Peyer's patch (tissue), 4 donors: ENCODE measurements at regions not wholly inside any gene's neighbourhood (a gene's known extent, or its start where the extent isn't known, plus 50 kb on each side); places are given as distances from the start of the nearest gene placed in this dataset.

Experiments
- DNase-seq, 3 donors: peaks; one replicate each; pipeline ENCODE4 v3.0.0-alpha.2; 2017 to 2019
- H3K27ac ChIP-seq, 4 donors: fragments of 200-600 bp; sonication (generic); one replicate each; pipeline ENCODE4 v1.5.1; 2016 to 2019
- H3K27me3 ChIP-seq, 2 donors: fragments of 200-600 bp; sonication (generic); one replicate each; pipeline ENCODE4 v1.5.1; 2019
- H3K36me3 ChIP-seq, 3 donors: fragments of 200-600 bp; sonication (generic); one replicate each; pipeline ENCODE4 v1.5.1; 2016 to 2019
- H3K4me1 ChIP-seq, 4 donors: fragments of 200-600 bp; sonication (generic); one replicate each; pipeline ENCODE4 v1.5.1; 2016 to 2019
- H3K4me3 ChIP-seq, 4 donors: fragments of 200-600 bp; sonication (generic); 1 replicate in 3 of 4; 2 replicates in 1 of 4; pipeline ENCODE4 v1.5.1; 2016 to 2019; ENCODE audit warnings: mild to moderate bottlenecking in 1 of 4
- H3K9me3 ChIP-seq, 4 donors: fragments of 200-600 bp; sonication (generic); one replicate each; pipeline ENCODE4 v1.5.1; 2016 to 2019; ENCODE audit warnings: mild to moderate bottlenecking in 1 of 4
- CTCF ChIP-seq, 6 experiments: fragments of 450-650 bp in 4 of 6; fragments of 200-600 bp in 2 of 6; sonication (generic) in 1 of 6; IDR thresholded peaks; one replicate each; pipeline ENCODE4 v1.5.1; 2017 to 2019; ENCODE audit warnings: antibody characterized with exemption in 6 of 6, mild to moderate bottlenecking in 3 of 6, moderate library complexity in 1 of 6
- POLR2A ChIP-seq, 2 donors: fragments of 450-650 bp; IDR thresholded peaks; one replicate each; pipeline ENCODE4 v1.5.1; 2017; ENCODE audit warnings: antibody characterized with exemption in 2 of 2, mild to moderate bottlenecking in 2 of 2, moderate library complexity in 2 of 2

GRCh38 chr7:57327081-57327480 is 122.9 kb upstream of the ZNF716 start:
- TF ChIP-seq CTCF (IDR thresholded peaks at IDR 0.05) (no peak), POLR2A (IDR thresholded peaks at IDR 0.05) (no peak)
- no peak overlapping the region for H3K4me3 ChIP-seq
- H3K36me3 ChIP-seq, result no peaks in the 10 kb centered on the region
- no peaks in the 10 kb centered on the region for H3K27me3 ChIP-seq
- H3K27ac ChIP-seq, result no peak overlapping the region
- no peak for DNase-seq
- no peaks in the 10 kb centered on the region for H3K4me1 ChIP-seq
- peaks cover 0 to 17% (median 3%) of the 10 kb centered on the region in 4 donors for H3K9me3 ChIP-seq

- Histone ChIP-seq H3K4me1 (no peaks in the 10 kb centered on the region), H3K27me3 (no peaks in the 10 kb centered on the region), H3K27ac (no peak overlapping the region), H3K9me3 (peaks cover 0 to 18% (median 3%) of the 10 kb centered on the region in 4 donors), H3K4me3 (no peak overlapping the region), H3K36me3 (no peaks in the 10 kb centered on the region)
- TF ChIP-seq POLR2A (IDR thresholded peaks at IDR 0.05), result no peak
- TF ChIP-seq CTCF (IDR thresholded peaks at IDR 0.05), result no peak
- no peak for DNase-seq
These were observed 121.5 kb upstream of the ZNF716 start for GRCh38 chr7:57328457-57328856.

GRCh38 chr7:57328963-57329362 is 121.0 kb upstream of the ZNF716 start:
- TF ChIP-seq POLR2A (IDR thresholded peaks at IDR 0.05) (no peak), CTCF (IDR thresholded peaks at IDR 0.05) (no peak)
- H3K36me3 ChIP-seq, result no peaks in the 10 kb centered on the region
- peaks cover 0 to 18% (median 3%) of the 10 kb centered on the region in 4 donors for H3K9me3 ChIP-seq
- H3K4me1 ChIP-seq, result no peaks in the 10 kb centered on the region
- no peak overlapping the region for H3K27ac ChIP-seq
- H3K27me3 ChIP-seq, result no peaks in the 10 kb centered on the region
- H3K4me3 ChIP-seq, result no peak overlapping the region
- DNase-seq, result no peak

GRCh38 chr7:57339198-57339944 is 110.6 kb upstream of the ZNF716 start:
- Histone ChIP-seq H3K9me3 (peaks cover 0 to 6% (median 2%) of the 10 kb centered on the region in 4 donors), H3K4me3 (no peak overlapping the region), H3K36me3 (no peaks in the 10 kb centered on the region), H3K4me1 (no peaks in the 10 kb centered on the region), H3K27me3 (no peaks in the 10 kb centered on the region), H3K27ac (no peak overlapping the region)
- no peak for DNase-seq
- TF ChIP-seq POLR2A (IDR thresholded peaks at IDR 0.05) (no peak), CTCF (IDR thresholded peaks at IDR 0.05) (no peak)

- no peak overlapping the region for H3K27ac ChIP-seq
- no peaks in the 10 kb centered on the region for H3K4me1 ChIP-seq
- no peaks in the 10 kb centered on the region for H3K27me3 ChIP-seq
- TF ChIP-seq CTCF (IDR thresholded peaks at IDR 0.05) (no peak), POLR2A (IDR thresholded peaks at IDR 0.05) (no peak)
- H3K36me3 ChIP-seq, result no peaks in the 10 kb centered on the region
- DNase-seq, result no peak
- peaks cover 0 to 11% (median 2%) of the 10 kb centered on the region in 4 donors for H3K9me3 ChIP-seq
- no peak overlapping the region for H3K4me3 ChIP-seq
These were observed 107.0 kb upstream of the ZNF716 start for GRCh38 chr7:57342954-57343353.
